Sigmoid colon (tissue), 6 donors: ENCODE measurements at regions not wholly inside any gene's neighbourhood (a gene's known extent, or its start where the extent isn't known, plus 50 kb on each side); places are given as distances from the start of the nearest gene placed in this dataset.
"Not testable (repeated sequence)": the region's sequence is repeated elsewhere in the genome, so short reads cannot be mapped to it uniquely, and the experiment has no call there.

Experiments
- DNase-seq: peaks from one replicate; pipeline ENCODE4 v3.0.0-alpha.2; 2019
- H3K27ac ChIP-seq, 4 donors: fragments of 200-600 bp; sonication (generic); one replicate each; pipeline ENCODE4 v1.5.1; 2016 to 2019; ENCODE audit warnings: mild to moderate bottlenecking in 1 of 4
- H3K27me3 ChIP-seq, 3 donors: fragments of 200-600 bp; sonication (generic); one replicate each; pipeline ENCODE4 v1.5.1; 2019; ENCODE audit warnings: mild to moderate bottlenecking in 1 of 3
- H3K36me3 ChIP-seq, 4 donors: fragments of 200-600 bp; sonication (generic); one replicate each; pipeline ENCODE4 v1.5.1; 2016 to 2019
- H3K4me1 ChIP-seq, 4 donors: fragments of 200-600 bp; sonication (generic); one replicate each; pipeline ENCODE4 v1.5.1; 2017 to 2019
- H3K4me3 ChIP-seq, 4 donors: fragments of 200-600 bp; sonication (generic); one replicate each; pipeline ENCODE4 v1.5.1; 2017 to 2019; ENCODE audit warnings: mild to moderate bottlenecking in 2 of 4, moderate library complexity in 1 of 4
- H3K9me3 ChIP-seq, 4 donors: fragments of 200-600 bp in 3 of 4; sonication (generic) in 3 of 4; one replicate each; pipeline versions ENCODE4 v1.5.1 to v1.6.1; 2013 to 2019
- CTCF ChIP-seq, 4 experiments: fragments of 450-650 bp in 3 of 4; fragments of 200-600 bp in 1 of 4; IDR thresholded peaks; one replicate each; pipeline ENCODE4 v1.5.1; 2016 to 2019; ENCODE audit warnings: antibody characterized with exemption in 4 of 4, mild to moderate bottlenecking in 3 of 4, moderate library complexity in 2 of 4
- EP300 ChIP-seq, 4 donors: sonication (generic); formaldehyde crosslinking; IDR thresholded peaks; one replicate each; pipeline ENCODE4 v1.6.1; 2017; ENCODE audit warnings: antibody characterized with exemption in 4 of 4
- POLR2A ChIP-seq, 2 donors: fragments of 450-650 bp; IDR thresholded peaks; one replicate each; pipeline ENCODE4 v1.6.1; 2016; ENCODE audit warnings: antibody characterized with exemption in 2 of 2, mild to moderate bottlenecking in 2 of 2, moderate library complexity in 2 of 2
- POLR2AphosphoS5 ChIP-seq, 4 donors: sonication (generic); formaldehyde crosslinking; IDR thresholded peaks; one replicate each; pipeline ENCODE4 v1.6.1; 2017; ENCODE audit warnings: antibody characterized with exemption in 4 of 4
- WGBS, 2 donors: extraction: QIAGEN DNeasy Blood & Tissue Kit; methylation state at CpG; one replicate each; pipeline ENCODE4 v1.1.7; 2013; 5-methylcytosine and 5-hydroxymethylcytosine counted together
- intact Hi-C: fragments of 100-400 bp; cut with DNase I; formaldehyde crosslinking; loops from one replicate; pipeline ENCODE4 v1.15.1; 2023
- donor health status: healthy with polysubstance abuse.
- donor health status: healthy.

- TF ChIP-seq CTCF (IDR thresholded peaks at IDR 0.05), result no peak
- no peak for TF ChIP-seq POLR2A (IDR thresholded peaks at IDR 0.05)
- no peak for TF ChIP-seq POLR2AphosphoS5 (IDR thresholded peaks at IDR 0.05)
- no peak for TF ChIP-seq EP300 (IDR thresholded peaks at IDR 0.05)
- Histone ChIP-seq H3K4me3 (no peak overlapping the region), H3K27ac (no peak overlapping the region), H3K36me3 (no peaks in the 10 kb centered on the region), H3K4me1 (no peaks in the 10 kb centered on the region), H3K27me3 (no peaks in the 10 kb centered on the region), H3K9me3 (no peaks in the 10 kb centered on the region)
- DNase-seq, result no peak
- intact Hi-C loops, result no loop called here
Measured at GRCh38 chrX:112457788-112458187, 221.9 kb downstream of the LHFPL1 start.

- no peak for TF ChIP-seq CTCF (IDR thresholded peaks at IDR 0.05)
- TF ChIP-seq EP300 (IDR thresholded peaks at IDR 0.05), result no peak
- no peak for TF ChIP-seq POLR2AphosphoS5 (IDR thresholded peaks at IDR 0.05)
- no peak for TF ChIP-seq POLR2A (IDR thresholded peaks at IDR 0.05)
- intact Hi-C loops, result no loop called here
- 76 to 87% methylated on average over 2 of the region's 2 CpGs for WGBS, 2 donors
Measured at GRCh38 chrX:112450810-112451209, 228.9 kb downstream of the LHFPL1 start.

GRCh38 chrX:112440277-112440676 lies 239.5 kb downstream of the LHFPL1 start:
- Histone ChIP-seq H3K27me3 (no peaks in the 10 kb centered on the region), H3K36me3 (no peaks in the 10 kb centered on the region), H3K4me1 (no peaks in the 10 kb centered on the region), H3K27ac (no peak overlapping the region), H3K4me3 (no peak overlapping the region), H3K9me3 (no peaks in the 10 kb centered on the region)
- 86 to 90% methylated on average over 2 of the region's 2 CpGs for WGBS, 2 donors
- intact Hi-C loops, result no loop called here
- no peak for DNase-seq
- TF ChIP-seq POLR2A (IDR thresholded peaks at IDR 0.05) (no peak), POLR2AphosphoS5 (IDR thresholded peaks at IDR 0.05) (no peak), CTCF (IDR thresholded peaks at IDR 0.05) (no peak)

More at GRCh38 chrX:112450810-112451209, 228.9 kb downstream of the LHFPL1 start:
- Histone ChIP-seq H3K4me1 (no peaks in the 10 kb centered on the region), H3K27ac (no peak overlapping the region), H3K27me3 (no peaks in the 10 kb centered on the region), H3K36me3 (no peaks in the 10 kb centered on the region), H3K4me3 (no peak overlapping the region), H3K9me3 (no peaks in the 10 kb centered on the region)
- no peak for DNase-seq

- H3K4me3 ChIP-seq, result no peak overlapping the region
- H3K9me3 ChIP-seq, result no peaks in the 10 kb centered on the region
- H3K27me3 ChIP-seq, result no peaks in the 10 kb centered on the region
- WGBS, 2 donors, result 90 to 96% methylated on average over 1 of the region's 1 CpG
- H3K4me1 ChIP-seq, result no peaks in the 10 kb centered on the region
- intact Hi-C loops, result no loop called here
- H3K36me3 ChIP-seq, result no peaks in the 10 kb centered on the region
- no peak for DNase-seq
- H3K27ac ChIP-seq, result no peak overlapping the region
- TF ChIP-seq CTCF (IDR thresholded peaks at IDR 0.05) (no peak), POLR2A (IDR thresholded peaks at IDR 0.05) (no peak), EP300 (IDR thresholded peaks at IDR 0.05) (no peak), POLR2AphosphoS5 (IDR thresholded peaks at IDR 0.05) (no peak)
Measured at GRCh38 chrX:112424166-112424565, 255.6 kb downstream of the LHFPL1 start.

- 51 to 72% methylated on average over 3 of the region's 3 CpGs for WGBS, 2 donors
- DNase-seq, result no peak
- H3K4me1 ChIP-seq, result no peaks in the 10 kb centered on the region
- H3K4me3 ChIP-seq, result no peak overlapping the region
- intact Hi-C loops, result no loop called here
- no peaks in the 10 kb centered on the region for H3K27me3 ChIP-seq
- no peaks in the 10 kb centered on the region for H3K9me3 ChIP-seq
- no peak overlapping the region for H3K27ac ChIP-seq
- TF ChIP-seq CTCF (IDR thresholded peaks at IDR 0.05) (no peak), POLR2A (IDR thresholded peaks at IDR 0.05) (no peak), POLR2AphosphoS5 (IDR thresholded peaks at IDR 0.05) (no peak), EP300 (IDR thresholded peaks at IDR 0.05) (no peak)
- H3K36me3 ChIP-seq, result no peaks in the 10 kb centered on the region
Measured at GRCh38 chrX:112391313-112391712, 288.4 kb downstream of the LHFPL1 start.

GRCh38 chrX:112381649-112382298 lies 298.0 kb downstream of the LHFPL1 start:
- DNase-seq, H3K36me3 ChIP-seq, H3K4me3 ChIP-seq, H3K27me3 ChIP-seq, H3K27ac ChIP-seq, H3K4me1 ChIP-seq, intact Hi-C loops, H3K9me3 ChIP-seq: not testable (repeated sequence)
- WGBS, 2 donors, result 47 to 60% methylated on average over 8 of the region's 8 CpGs
